K562 (cell line): ENCODE measurements at regions not wholly inside any gene's neighbourhood (a gene's known extent, or its start where the extent isn't known, plus 50 kb on each side); places are given as distances from the start of the nearest gene placed in this dataset.

ENCODE experiments used
- BCOR ChIP-seq: fragments of 450-650 bp; IDR thresholded peaks from 2 replicates; pipeline ENCODE4 v1.6.1; 2016
- SMARCA5 ChIP-seq: fragments of 450-650 bp; IDR thresholded peaks from 2 replicates; pipeline ENCODE4 v1.6.1; 2016
- TSC22D4 ChIP-seq: fragments of 450-650 bp; IDR thresholded peaks from 2 replicates; pipeline ENCODE4 v1.6.1; 2016; ENCODE audit warnings: missing genetic modification characterization, missing biosample characterization, control low read depth
- ZNF174 ChIP-seq: fragments of 250-450 bp; sonication (Bioruptor Pico); IDR thresholded peaks from 2 replicates; pipeline ENCODE4 v1.4.0; 2020; ENCODE audit warnings: mild to moderate bottlenecking
- ZNF551 ChIP-seq: fragments of 250-450 bp; sonication (Bioruptor Pico); IDR thresholded peaks from 2 replicates; pipeline ENCODE4 v1.5.0; 2021; ENCODE audit warnings: mild to moderate bottlenecking, moderate library complexity
- ZNF561 ChIP-seq: fragments of 450-650 bp; formaldehyde crosslinking; conservative IDR thresholded peaks from 2 replicates; pipeline ENCODE4 v1.4.0; 2020; ENCODE audit warnings: mild to moderate bottlenecking, moderate library complexity
- ZNF589 ChIP-seq: fragments of 200-800 bp; sonication (Bioruptor generic); IDR thresholded peaks from 2 replicates; pipeline ENCODE4 v1.6.1; 2016; ENCODE audit warnings: low read depth, missing genetic modification characterization, missing compliant biosample characterization
- TF ChIP-seq, protein P1 (sequence below): fragments of 450-650 bp; IDR thresholded peaks from 2 replicates; pipeline ENCODE4 v1.6.1; 2016; ENCODE audit warnings: mild to moderate bottlenecking, moderate library complexity
- TF ChIP-seq, protein P2 (sequence below): fragments of 250-450 bp; sonication (Bioruptor Pico); IDR thresholded peaks from 2 replicates; pipeline ENCODE4 v1.8.0; 2022; ENCODE audit warnings: moderate library complexity, mild to moderate bottlenecking, inconsistent platforms
- TF ChIP-seq, protein P3 (sequence below): sonication (generic); formaldehyde crosslinking; IDR thresholded peaks from 2 replicates; pipeline ENCODE4 v1.8.1; 2023; ENCODE audit warnings: missing genetic modification reagents, mild to moderate bottlenecking, borderline replicate concordance

DNA sequence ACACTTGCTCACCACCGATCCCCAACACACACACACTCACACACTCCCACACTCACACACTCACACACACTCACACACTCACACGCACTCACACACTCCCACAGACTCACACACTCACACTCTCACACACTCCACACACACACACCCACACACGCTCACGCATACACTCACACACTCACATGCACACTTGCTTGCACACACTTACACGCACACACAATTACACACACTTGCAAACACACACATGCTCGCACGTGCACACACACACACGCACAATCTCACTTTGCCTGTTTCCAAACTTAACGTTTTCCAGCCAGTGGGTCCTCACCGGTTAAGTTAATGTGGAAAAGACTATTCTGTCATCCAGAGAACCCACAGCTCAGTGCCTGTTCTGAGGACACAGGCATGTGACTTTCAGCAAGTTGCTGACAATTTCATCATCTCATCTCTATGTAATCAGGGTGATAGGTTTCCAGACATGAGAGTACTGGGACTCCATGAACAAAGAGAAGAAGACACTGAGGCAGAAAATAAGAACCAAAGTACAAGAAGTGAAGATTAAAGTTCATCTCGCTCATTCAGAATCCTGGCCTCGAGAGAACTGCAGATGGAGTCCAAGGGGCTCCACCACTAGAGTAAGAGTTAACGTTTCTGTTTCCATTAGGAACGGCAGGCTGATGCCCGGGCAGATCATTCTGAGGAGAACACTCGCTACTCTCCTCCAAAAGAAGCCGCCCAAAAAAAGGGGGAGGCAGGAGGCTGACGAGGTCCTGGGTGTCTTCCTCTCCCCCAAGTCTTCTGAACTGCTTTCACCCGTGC, 153.2 kb upstream of the FRG1 start (continued):
- TF ChIP-seq, protein P1, sequence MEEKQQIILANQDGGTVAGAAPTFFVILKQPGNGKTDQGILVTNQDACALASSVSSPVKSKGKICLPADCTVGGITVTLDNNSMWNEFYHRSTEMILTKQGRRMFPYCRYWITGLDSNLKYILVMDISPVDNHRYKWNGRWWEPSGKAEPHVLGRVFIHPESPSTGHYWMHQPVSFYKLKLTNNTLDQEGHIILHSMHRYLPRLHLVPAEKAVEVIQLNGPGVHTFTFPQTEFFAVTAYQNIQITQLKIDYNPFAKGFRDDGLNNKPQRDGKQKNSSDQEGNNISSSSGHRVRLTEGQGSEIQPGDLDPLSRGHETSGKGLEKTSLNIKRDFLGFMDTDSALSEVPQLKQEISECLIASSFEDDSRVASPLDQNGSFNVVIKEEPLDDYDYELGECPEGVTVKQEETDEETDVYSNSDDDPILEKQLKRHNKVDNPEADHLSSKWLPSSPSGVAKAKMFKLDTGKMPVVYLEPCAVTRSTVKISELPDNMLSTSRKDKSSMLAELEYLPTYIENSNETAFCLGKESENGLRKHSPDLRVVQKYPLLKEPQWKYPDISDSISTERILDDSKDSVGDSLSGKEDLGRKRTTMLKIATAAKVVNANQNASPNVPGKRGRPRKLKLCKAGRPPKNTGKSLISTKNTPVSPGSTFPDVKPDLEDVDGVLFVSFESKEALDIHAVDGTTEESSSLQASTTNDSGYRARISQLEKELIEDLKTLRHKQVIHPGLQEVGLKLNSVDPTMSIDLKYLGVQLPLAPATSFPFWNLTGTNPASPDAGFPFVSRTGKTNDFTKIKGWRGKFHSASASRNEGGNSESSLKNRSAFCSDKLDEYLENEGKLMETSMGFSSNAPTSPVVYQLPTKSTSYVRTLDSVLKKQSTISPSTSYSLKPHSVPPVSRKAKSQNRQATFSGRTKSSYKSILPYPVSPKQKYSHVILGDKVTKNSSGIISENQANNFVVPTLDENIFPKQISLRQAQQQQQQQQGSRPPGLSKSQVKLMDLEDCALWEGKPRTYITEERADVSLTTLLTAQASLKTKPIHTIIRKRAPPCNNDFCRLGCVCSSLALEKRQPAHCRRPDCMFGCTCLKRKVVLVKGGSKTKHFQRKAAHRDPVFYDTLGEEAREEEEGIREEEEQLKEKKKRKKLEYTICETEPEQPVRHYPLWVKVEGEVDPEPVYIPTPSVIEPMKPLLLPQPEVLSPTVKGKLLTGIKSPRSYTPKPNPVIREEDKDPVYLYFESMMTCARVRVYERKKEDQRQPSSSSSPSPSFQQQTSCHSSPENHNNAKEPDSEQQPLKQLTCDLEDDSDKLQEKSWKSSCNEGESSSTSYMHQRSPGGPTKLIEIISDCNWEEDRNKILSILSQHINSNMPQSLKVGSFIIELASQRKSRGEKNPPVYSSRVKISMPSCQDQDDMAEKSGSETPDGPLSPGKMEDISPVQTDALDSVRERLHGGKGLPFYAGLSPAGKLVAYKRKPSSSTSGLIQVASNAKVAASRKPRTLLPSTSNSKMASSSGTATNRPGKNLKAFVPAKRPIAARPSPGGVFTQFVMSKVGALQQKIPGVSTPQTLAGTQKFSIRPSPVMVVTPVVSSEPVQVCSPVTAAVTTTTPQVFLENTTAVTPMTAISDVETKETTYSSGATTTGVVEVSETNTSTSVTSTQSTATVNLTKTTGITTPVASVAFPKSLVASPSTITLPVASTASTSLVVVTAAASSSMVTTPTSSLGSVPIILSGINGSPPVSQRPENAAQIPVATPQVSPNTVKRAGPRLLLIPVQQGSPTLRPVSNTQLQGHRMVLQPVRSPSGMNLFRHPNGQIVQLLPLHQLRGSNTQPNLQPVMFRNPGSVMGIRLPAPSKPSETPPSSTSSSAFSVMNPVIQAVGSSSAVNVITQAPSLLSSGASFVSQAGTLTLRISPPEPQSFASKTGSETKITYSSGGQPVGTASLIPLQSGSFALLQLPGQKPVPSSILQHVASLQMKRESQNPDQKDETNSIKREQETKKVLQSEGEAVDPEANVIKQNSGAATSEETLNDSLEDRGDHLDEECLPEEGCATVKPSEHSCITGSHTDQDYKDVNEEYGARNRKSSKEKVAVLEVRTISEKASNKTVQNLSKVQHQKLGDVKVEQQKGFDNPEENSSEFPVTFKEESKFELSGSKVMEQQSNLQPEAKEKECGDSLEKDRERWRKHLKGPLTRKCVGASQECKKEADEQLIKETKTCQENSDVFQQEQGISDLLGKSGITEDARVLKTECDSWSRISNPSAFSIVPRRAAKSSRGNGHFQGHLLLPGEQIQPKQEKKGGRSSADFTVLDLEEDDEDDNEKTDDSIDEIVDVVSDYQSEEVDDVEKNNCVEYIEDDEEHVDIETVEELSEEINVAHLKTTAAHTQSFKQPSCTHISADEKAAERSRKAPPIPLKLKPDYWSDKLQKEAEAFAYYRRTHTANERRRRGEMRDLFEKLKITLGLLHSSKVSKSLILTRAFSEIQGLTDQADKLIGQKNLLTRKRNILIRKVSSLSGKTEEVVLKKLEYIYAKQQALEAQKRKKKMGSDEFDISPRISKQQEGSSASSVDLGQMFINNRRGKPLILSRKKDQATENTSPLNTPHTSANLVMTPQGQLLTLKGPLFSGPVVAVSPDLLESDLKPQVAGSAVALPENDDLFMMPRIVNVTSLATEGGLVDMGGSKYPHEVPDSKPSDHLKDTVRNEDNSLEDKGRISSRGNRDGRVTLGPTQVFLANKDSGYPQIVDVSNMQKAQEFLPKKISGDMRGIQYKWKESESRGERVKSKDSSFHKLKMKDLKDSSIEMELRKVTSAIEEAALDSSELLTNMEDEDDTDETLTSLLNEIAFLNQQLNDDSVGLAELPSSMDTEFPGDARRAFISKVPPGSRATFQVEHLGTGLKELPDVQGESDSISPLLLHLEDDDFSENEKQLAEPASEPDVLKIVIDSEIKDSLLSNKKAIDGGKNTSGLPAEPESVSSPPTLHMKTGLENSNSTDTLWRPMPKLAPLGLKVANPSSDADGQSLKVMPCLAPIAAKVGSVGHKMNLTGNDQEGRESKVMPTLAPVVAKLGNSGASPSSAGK: peak; percentile 92
- peak; percentile 80 for TF ChIP-seq ZNF589 (CRISPR knock-in tag)
- TF ChIP-seq, protein P2, sequence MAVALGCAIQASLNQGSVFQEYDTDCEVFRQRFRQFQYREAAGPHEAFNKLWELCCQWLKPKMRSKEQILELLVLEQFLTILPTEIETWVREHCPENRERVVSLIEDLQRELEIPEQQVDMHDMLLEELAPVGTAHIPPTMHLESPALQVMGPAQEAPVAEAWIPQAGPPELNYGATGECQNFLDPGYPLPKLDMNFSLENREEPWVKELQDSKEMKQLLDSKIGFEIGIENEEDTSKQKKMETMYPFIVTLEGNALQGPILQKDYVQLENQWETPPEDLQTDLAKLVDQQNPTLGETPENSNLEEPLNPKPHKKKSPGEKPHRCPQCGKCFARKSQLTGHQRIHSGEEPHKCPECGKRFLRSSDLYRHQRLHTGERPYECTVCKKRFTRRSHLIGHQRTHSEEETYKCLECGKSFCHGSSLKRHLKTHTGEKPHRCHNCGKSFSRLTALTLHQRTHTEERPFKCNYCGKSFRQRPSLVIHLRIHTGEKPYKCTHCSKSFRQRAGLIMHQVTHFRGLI: peak; percentile 46
- TF ChIP-seq ZNF551 (CRISPR knock-in tag): no peak
- TF ChIP-seq ZNF561 (CRISPR knock-in tag): no peak
- TF ChIP-seq ZNF174 (CRISPR knock-in tag): no peak
- TF ChIP-seq, protein P3, sequence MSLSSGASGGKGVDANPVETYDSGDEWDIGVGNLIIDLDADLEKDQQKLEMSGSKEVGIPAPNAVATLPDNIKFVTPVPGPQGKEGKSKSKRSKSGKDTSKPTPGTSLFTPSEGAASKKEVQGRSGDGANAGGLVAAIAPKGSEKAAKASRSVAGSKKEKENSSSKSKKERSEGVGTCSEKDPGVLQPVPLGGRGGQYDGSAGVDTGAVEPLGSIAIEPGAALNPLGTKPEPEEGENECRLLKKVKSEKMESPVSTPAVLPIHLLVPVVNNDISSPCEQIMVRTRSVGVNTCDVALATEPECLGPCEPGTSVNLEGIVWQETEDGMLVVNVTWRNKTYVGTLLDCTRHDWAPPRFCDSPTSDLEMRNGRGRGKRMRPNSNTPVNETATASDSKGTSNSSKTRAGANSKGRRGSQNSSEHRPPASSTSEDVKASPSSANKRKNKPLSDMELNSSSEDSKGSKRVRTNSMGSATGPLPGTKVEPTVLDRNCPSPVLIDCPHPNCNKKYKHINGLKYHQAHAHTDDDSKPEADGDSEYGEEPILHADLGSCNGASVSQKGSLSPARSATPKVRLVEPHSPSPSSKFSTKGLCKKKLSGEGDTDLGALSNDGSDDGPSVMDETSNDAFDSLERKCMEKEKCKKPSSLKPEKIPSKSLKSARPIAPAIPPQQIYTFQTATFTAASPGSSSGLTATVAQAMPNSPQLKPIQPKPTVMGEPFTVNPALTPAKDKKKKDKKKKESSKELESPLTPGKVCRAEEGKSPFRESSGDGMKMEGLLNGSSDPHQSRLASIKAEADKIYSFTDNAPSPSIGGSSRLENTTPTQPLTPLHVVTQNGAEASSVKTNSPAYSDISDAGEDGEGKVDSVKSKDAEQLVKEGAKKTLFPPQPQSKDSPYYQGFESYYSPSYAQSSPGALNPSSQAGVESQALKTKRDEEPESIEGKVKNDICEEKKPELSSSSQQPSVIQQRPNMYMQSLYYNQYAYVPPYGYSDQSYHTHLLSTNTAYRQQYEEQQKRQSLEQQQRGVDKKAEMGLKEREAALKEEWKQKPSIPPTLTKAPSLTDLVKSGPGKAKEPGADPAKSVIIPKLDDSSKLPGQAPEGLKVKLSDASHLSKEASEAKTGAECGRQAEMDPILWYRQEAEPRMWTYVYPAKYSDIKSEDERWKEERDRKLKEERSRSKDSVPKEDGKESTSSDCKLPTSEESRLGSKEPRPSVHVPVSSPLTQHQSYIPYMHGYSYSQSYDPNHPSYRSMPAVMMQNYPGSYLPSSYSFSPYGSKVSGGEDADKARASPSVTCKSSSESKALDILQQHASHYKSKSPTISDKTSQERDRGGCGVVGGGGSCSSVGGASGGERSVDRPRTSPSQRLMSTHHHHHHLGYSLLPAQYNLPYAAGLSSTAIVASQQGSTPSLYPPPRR: no peak
- no peak for TF ChIP-seq SMARCA5
- 0 out of 2 replicates have a peak, but pooled peaks have one; percentile 31 for TF ChIP-seq TSC22D4 (tag)
- no peak for TF ChIP-seq BCOR
